H9 (cell line): ENCODE measurements at regions not wholly inside any gene's neighbourhood (a gene's known extent, or its start where the extent isn't known, plus 50 kb on each side); places are given as distances from the start of the nearest gene placed in this dataset.

Source experiments
- DNase-seq: peaks from one replicate; pipeline ENCODE4 v3.0.0-alpha.2; 2017
- H2AFZ ChIP-seq: one replicate; pipeline ENCODE4 v1.6.1; 2013; ENCODE audit warnings: mild to moderate bottlenecking, low read length, control low read depth, moderate library complexity
- H2AK5ac ChIP-seq: 2 replicates; pipeline ENCODE4 v1.6.1; 2013; ENCODE audit warnings: low read length, control low read depth, mixed read lengths; ENCODE audit not compliant: insufficient read length
- H2BK120ac ChIP-seq: one replicate; pipeline ENCODE4 v1.6.1; 2013; ENCODE audit warnings: low read depth, mild to moderate bottlenecking, low read length, control low read depth, inconsistent platforms; ENCODE audit not compliant: poor library complexity, severe bottlenecking
- H2BK12ac ChIP-seq: 2 replicates; pipeline ENCODE4 v1.6.1; 2013; ENCODE audit warnings: low read length, control low read depth, mixed read lengths, low read depth; ENCODE audit not compliant: insufficient read length
- H2BK15ac ChIP-seq: 2 replicates; pipeline ENCODE4 v1.6.1; 2013; ENCODE audit warnings: low read depth, low read length, control low read depth
- H2BK20ac ChIP-seq: one replicate; pipeline ENCODE4 v1.6.1; 2013; ENCODE audit warnings: low read depth, mild to moderate bottlenecking, low read length, control low read depth, inconsistent platforms; ENCODE audit not compliant: poor library complexity, severe bottlenecking
- H2BK5ac ChIP-seq: 2 replicates; pipeline ENCODE4 v1.6.1; 2013; ENCODE audit warnings: low read length, control low read depth, mixed read lengths; ENCODE audit not compliant: insufficient read length
- H3K14ac ChIP-seq: 2 replicates; pipeline ENCODE4 v1.6.1; 2013; ENCODE audit warnings: low read length, control low read depth; ENCODE audit not compliant: insufficient read depth
- H3K18ac ChIP-seq: 2 replicates; pipeline ENCODE4 v1.6.1; 2013; ENCODE audit warnings: low read depth, mild to moderate bottlenecking, mixed read lengths, low read length, control low read depth; ENCODE audit not compliant: insufficient read length
- H3K23ac ChIP-seq: 2 replicates; pipeline ENCODE4 v1.6.1; 2013; ENCODE audit warnings: low read length, control low read depth, mixed read lengths, low read depth; ENCODE audit not compliant: insufficient read length
- H3K23me2 ChIP-seq: 2 replicates; pipeline ENCODE4 v1.6.1; 2013; ENCODE audit warnings: low read depth, mild to moderate bottlenecking, mixed read lengths, low read length, control low read depth; ENCODE audit not compliant: insufficient read length, poor library complexity, severe bottlenecking
- H3K27ac ChIP-seq: 2 replicates; pipeline ENCODE4 v1.5.1; 2013; ENCODE audit warnings: low read length, control low read depth, mixed read lengths, low read depth; ENCODE audit not compliant: insufficient read length
- H3K27me3 ChIP-seq: 2 replicates; pipeline ENCODE4 v1.6.1; 2013; ENCODE audit warnings: low read length, control low read depth, inconsistent platforms; ENCODE audit not compliant: insufficient read depth
- H3K4ac ChIP-seq: 2 replicates; pipeline ENCODE4 v1.6.1; 2013; ENCODE audit warnings: low read depth, mild to moderate bottlenecking, control low read depth, inconsistent platforms, low read length, moderate library complexity
- H3K4me1 ChIP-seq: 2 replicates; pipeline ENCODE4 v1.6.1; 2013; ENCODE audit warnings: low read length, control low read depth, inconsistent platforms; ENCODE audit not compliant: insufficient read depth
- H3K4me2 ChIP-seq: 2 replicates; pipeline ENCODE4 v1.6.1; 2013; ENCODE audit warnings: low read length, control low read depth, mixed read lengths; ENCODE audit not compliant: insufficient read length, insufficient read depth
- H3K56ac ChIP-seq: 2 replicates; pipeline ENCODE4 v1.6.1; 2013; ENCODE audit warnings: low read depth, mild to moderate bottlenecking, mixed read lengths, low read length, control low read depth; ENCODE audit not compliant: insufficient read length
- H3K79me1 ChIP-seq: 2 replicates; pipeline ENCODE4 v1.6.1; 2013; ENCODE audit warnings: low read depth, mild to moderate bottlenecking, moderate library complexity, low read length, control low read depth, inconsistent platforms; ENCODE audit not compliant: insufficient read depth, poor library complexity, severe bottlenecking
- H3K79me2 ChIP-seq: 2 replicates; pipeline ENCODE4 v1.6.1; 2013; ENCODE audit warnings: low read length, control low read depth, inconsistent platforms; ENCODE audit not compliant: insufficient read depth
- H3K9ac ChIP-seq: 2 replicates; pipeline ENCODE4 v1.6.1; 2013; ENCODE audit warnings: low read length, control low read depth, mixed read lengths; ENCODE audit not compliant: insufficient read length; ENCODE audit errors: extremely low read depth
- H3K9me3 ChIP-seq: one replicate; pipeline ENCODE4 v1.6.1; 2013; ENCODE audit warnings: low read depth, low read length, inconsistent platforms; ENCODE audit not compliant: control insufficient read depth
- H3T11ph ChIP-seq: one replicate; pipeline ENCODE4 v1.6.1; 2013; ENCODE audit warnings: mild to moderate bottlenecking, low read length, control low read depth, inconsistent platforms
- H4K20me1 ChIP-seq: one replicate; pipeline ENCODE4 v1.6.1; 2013; ENCODE audit not compliant: control insufficient read depth, insufficient read length, insufficient read depth
- H4K5ac ChIP-seq: 2 replicates; pipeline ENCODE4 v1.6.1; 2013; ENCODE audit warnings: low read depth, mild to moderate bottlenecking, mixed read lengths, low read length, control low read depth; ENCODE audit not compliant: insufficient read length
- H4K8ac ChIP-seq: replicated peaks from 2 replicates; pipeline ENCODE4 v1.6.1; 2013; ENCODE audit warnings: low read length, control low read depth, mixed read lengths, low read depth; ENCODE audit not compliant: insufficient read length
- H4K91ac ChIP-seq: 2 replicates; pipeline ENCODE4 v1.6.1; 2013; ENCODE audit warnings: low read depth, mild to moderate bottlenecking, moderate library complexity, mixed read lengths, low read length, control low read depth; ENCODE audit not compliant: insufficient read length
- H3K27ac Mint-ChIP-seq, 3 experiments: 2 replicates in 2 of 3; 3 replicates in 1 of 3; pipeline ENCODE4 v1.8.0; 2020 to 2021; ENCODE audit warnings: mixed read lengths in 3 of 3, mild to moderate bottlenecking in 1 of 3, moderate library complexity in 1 of 3
- H3K27me3 Mint-ChIP-seq: 2 replicates; pipeline ENCODE4 v1.8.0; 2021; ENCODE audit warnings: low read depth, mild to moderate bottlenecking, moderate library complexity, mixed read lengths
- H3K36me3 Mint-ChIP-seq, 3 experiments: 2 replicates in 2 of 3; 3 replicates in 1 of 3; pipeline ENCODE4 v1.8.0; 2020 to 2021; ENCODE audit warnings: low read depth in 3 of 3, mixed read lengths in 3 of 3; ENCODE audit not compliant: insufficient read depth in 1 of 3
- H3K4me1 Mint-ChIP-seq, 2 experiments: 2 replicates each; pipeline ENCODE4 v1.8.0; 2020; ENCODE audit warnings: mixed read lengths in 2 of 2
- H3K4me3 Mint-ChIP-seq, 2 experiments: 2 replicates in 1 of 2; 3 replicates in 1 of 2; pipeline ENCODE4 v1.8.0; 2020 to 2021; ENCODE audit warnings: mild to moderate bottlenecking in 2 of 2, mixed read lengths in 2 of 2, moderate library complexity in 1 of 2
- H3K9me3 Mint-ChIP-seq, 2 experiments: 2 replicates in 1 of 2; 3 replicates in 1 of 2; pipeline ENCODE4 v1.8.0; 2020; ENCODE audit warnings: mild to moderate bottlenecking in 2 of 2, mixed read lengths in 2 of 2, moderate library complexity in 1 of 2
- CTCF ChIP-seq: fragments of 200-600 bp; sonication (generic); conservative IDR thresholded peaks from 3 replicates; pipeline ENCODE4 v1.8.0; 2021; ENCODE audit warnings: antibody characterized with exemption, mild to moderate bottlenecking

DNA sequence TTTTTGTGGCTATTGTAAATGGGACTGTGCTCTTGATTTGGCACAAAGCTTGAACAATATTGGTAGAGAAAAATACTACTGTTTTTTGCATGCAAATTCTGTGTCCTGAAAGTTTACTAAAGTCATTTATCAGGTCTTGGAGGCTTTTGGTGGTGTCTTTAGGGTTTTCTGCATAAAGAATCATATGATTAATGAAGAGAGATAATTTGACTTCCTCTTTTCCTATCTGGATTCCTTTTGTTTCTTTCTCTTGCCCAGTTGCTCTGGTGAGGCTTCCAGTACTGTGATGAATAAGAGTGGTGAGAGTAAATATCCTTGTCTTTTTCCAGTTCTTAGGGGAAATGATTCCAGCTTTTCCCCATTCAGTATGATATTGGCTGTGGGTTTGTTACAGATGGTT is 1166.7 kb downstream of the NCAM2 start:
- Histone ChIP-seq H3K23ac (no peak overlapping the region), H2BK120ac (no peak overlapping the region), H3K79me1 (no peaks in the 10 kb centered on the region), H2AFZ (no peak overlapping the region), H3K18ac (no peak overlapping the region), H3K23me2 (no peaks in the 10 kb centered on the region), H3K14ac (no peak overlapping the region), H4K8ac (no peak overlapping the region), H3K27ac (no peak overlapping the region), H4K5ac (no peak overlapping the region), H3K4ac (no peak overlapping the region), H4K91ac (no peak overlapping the region), H3T11ph (no peak overlapping the region), H3K27me3 (no peaks in the 10 kb centered on the region), H2BK15ac (no peak overlapping the region), H4K20me1 (no peaks in the 10 kb centered on the region), H2AK5ac (no peak overlapping the region), H3K4me2 (no peak overlapping the region), H3K4me1 (no peaks in the 10 kb centered on the region), H2BK20ac (no peak overlapping the region), H3K79me2 (no peaks in the 10 kb centered on the region), H3K9ac (no peak overlapping the region), H2BK12ac (no peak overlapping the region), H3K9me3 (no peaks in the 10 kb centered on the region), H3K56ac (no peak overlapping the region), H2BK5ac (no peak overlapping the region)
- no peak for TF ChIP-seq CTCF
- H3K27ac Mint-ChIP-seq: no peak overlapping the region
- H3K36me3 Mint-ChIP-seq: peaks cover 0 to 12% (median 5%) of the 10 kb centered on the region in 3 experiments; a peak in 5 of 7 replicates
- H3K9me3 Mint-ChIP-seq: peaks cover 12 to 14% of the 10 kb centered on the region in 2 experiments; a peak in 2 of 5 replicates
- H3K4me3 Mint-ChIP-seq: no peak overlapping the region
- DNase-seq: no peak
- H3K4me1 Mint-ChIP-seq: no peaks in the 10 kb centered on the region
- no peaks in the 10 kb centered on the region; the same call in 1 of the 2 replicates for H3K27me3 Mint-ChIP-seq
